ENCODE measurements at regions not wholly inside any gene's neighbourhood (a gene's known extent, or its start where the extent isn't known, plus 50 kb on each side); places are given as distances from the start of the nearest gene placed in this dataset.

GRCh38 chr11:134463716-134464115, 51.7 kb upstream of the B3GAT1 start:
- DNase-seq: no peak
